ENCODE measurements at regions not wholly inside any gene's neighbourhood (a gene's known extent, or its start where the extent isn't known, plus 50 kb on each side); places are given as distances from the start of the nearest gene placed in this dataset.

- ATAC-seq (ENCODE audit: low FRiP score): no peak
- TF ChIP-seq CTCF (IDR thresholded peaks at IDR 0.05): no peak
- no peak for DNase-seq (ENCODE audit: low spot score)
Measured at GRCh38 chr12:111218499-111218898, 150.4 kb downstream of the PHETA1 start.

- TF ChIP-seq CTCF (IDR thresholded peaks at IDR 0.05): no peak
- ATAC-seq (ENCODE audit: low FRiP score): no peak
Measured at GRCh38 chr12:111216387-111217159, 152.3 kb downstream of the PHETA1 start.

GRCh38 chr12:111215881-111216280 is 153.0 kb downstream of the PHETA1 start:
- TF ChIP-seq CTCF (IDR thresholded peaks at IDR 0.05): no peak
- DNase-seq (ENCODE audit: low spot score) (no peak), ATAC-seq (ENCODE audit: low FRiP score) (no peak)

More at GRCh38 chr12:111216387-111217159, 152.3 kb downstream of the PHETA1 start:
- no peak for DNase-seq (ENCODE audit: low spot score)

- no peak for DNase-seq (ENCODE audit: low spot score)
- no peak for TF ChIP-seq CTCF (IDR thresholded peaks at IDR 0.05)
- no peak for ATAC-seq (ENCODE audit: low FRiP score)
Measured at GRCh38 chr12:111214401-111214800, 154.5 kb downstream of the PHETA1 start.

- TF ChIP-seq CTCF (IDR thresholded peaks at IDR 0.05): no peak
- DNase-seq (ENCODE audit: low spot score) (no peak), ATAC-seq (ENCODE audit: low FRiP score) (no peak)
Measured at GRCh38 chr12:111213561-111213960, 155.3 kb downstream of the PHETA1 start.

GRCh38 chr12:111212814-111213456 is 156.0 kb downstream of the PHETA1 start:
- ATAC-seq (ENCODE audit: low FRiP score) (no peak), DNase-seq (ENCODE audit: low spot score) (no peak)
- no peak for TF ChIP-seq CTCF (IDR thresholded peaks at IDR 0.05)

Data from omental fat pad (tissue), 3 donors.